Thoracic aorta (tissue), 2 donors: ENCODE measurements at regions not wholly inside any gene's neighbourhood (a gene's known extent, or its start where the extent isn't known, plus 50 kb on each side); places are given as distances from the start of the nearest gene placed in this dataset.

Experiments used
- ATAC-seq: fragments of 150-250 bp; one replicate; pipeline ENCODE4 v1.8.0; 2017; ENCODE audit warnings: low read depth; ENCODE audit not compliant: insufficient number of reproducible peaks, low FRiP score
- DNase-seq: peaks from one replicate; pipeline ENCODE4 v3.0.0-alpha.2; 2020; ENCODE audit warnings: low spot score
- H3K27ac ChIP-seq, 2 donors: fragments of 200-600 bp; sonication (generic); 1 replicate in 1 of 2; 2 replicates in 1 of 2; pipeline ENCODE4 v1.5.1; 2016; ENCODE audit warnings: mild to moderate bottlenecking in 2 of 2, moderate library complexity in 2 of 2
- H3K27me3 ChIP-seq: fragments of 200-600 bp; sonication (generic); replicated peaks from 2 replicates; pipeline ENCODE4 v1.6.0; 2016; ENCODE audit warnings: mild to moderate bottlenecking; ENCODE audit not compliant: insufficient read depth
- H3K36me3 ChIP-seq: fragments of 200-600 bp; sonication (generic); one replicate; pipeline ENCODE4 v1.5.1; 2016
- H3K4me1 ChIP-seq, 2 donors: fragments of 200-600 bp; sonication (generic); 1 replicate in 1 of 2; 2 replicates in 1 of 2; pipeline versions ENCODE4 v1.5.1 to v1.6.0; 2016; ENCODE audit warnings: low read depth in 2 of 2, mild to moderate bottlenecking in 1 of 2; ENCODE audit not compliant: control insufficient read depth in 1 of 2
- H3K4me3 ChIP-seq: fragments of 200-600 bp; sonication (generic); 2 replicates; pipeline ENCODE4 v1.5.1; 2016; ENCODE audit warnings: mild to moderate bottlenecking
- H3K9me3 ChIP-seq: fragments of 200-600 bp; sonication (generic); 2 replicates; pipeline ENCODE4 v1.5.1; 2016
- CTCF ChIP-seq: fragments of 200-600 bp; sonication (generic); IDR thresholded peaks from one replicate; pipeline ENCODE4 v1.5.1; 2019; ENCODE audit warnings: antibody characterized with exemption

DNA sequence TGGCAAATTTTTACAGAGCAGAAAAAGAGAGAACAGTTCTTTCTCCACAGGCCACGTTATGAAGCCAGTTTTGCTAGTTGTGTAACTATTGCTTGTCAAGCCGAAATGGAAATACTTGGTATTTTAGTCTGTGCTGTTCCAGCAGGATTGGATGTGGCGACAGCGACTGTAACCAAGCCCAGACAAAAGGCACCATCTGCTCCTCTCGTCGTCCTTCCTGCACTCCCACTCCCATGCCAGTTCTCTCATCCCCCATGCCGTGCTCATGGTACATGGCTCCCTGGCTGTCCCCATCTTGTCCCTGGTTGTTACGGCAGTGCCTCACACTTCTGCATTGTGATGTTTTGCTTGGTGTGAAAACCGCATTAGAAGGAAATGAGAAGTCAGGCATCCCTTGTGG, 185.7 kb upstream of the FZD8 start:
- TF ChIP-seq CTCF, result no peak
- Histone ChIP-seq H3K27ac (no peak overlapping the region), H3K4me1 (peaks cover 4 to 35% of the 10 kb centered on the region in 2 donors), H3K27me3 (no peaks in the 10 kb centered on the region), H3K9me3 (no peaks in the 10 kb centered on the region), H3K36me3 (no peaks in the 10 kb centered on the region), H3K4me3 (no peak overlapping the region)
- no peak for DNase-seq
- ATAC-seq, result no peak

GRCh38 chr10:35824704-35825103, 182.6 kb upstream of the FZD8 start:
- H3K4me3 ChIP-seq, result no peak overlapping the region
- TF ChIP-seq CTCF, result no peak
- H3K27me3 ChIP-seq, result no peaks in the 10 kb centered on the region
- ATAC-seq (no peak), DNase-seq (no peak)
- H3K36me3 ChIP-seq, result no peaks in the 10 kb centered on the region
- H3K4me1 ChIP-seq, result peaks cover 4 to 55% of the 10 kb centered on the region in 2 donors
- no peaks in the 10 kb centered on the region for H3K9me3 ChIP-seq
- H3K27ac ChIP-seq, result peak overlapping the region; percentile 33 to 68

- DNase-seq (peak; percentile 78), ATAC-seq (peak; percentile 96)
- peaks cover 4 to 48% of the 10 kb centered on the region in 2 donors for H3K4me1 ChIP-seq
- H3K4me3 ChIP-seq, result no peak overlapping the region
- peak; percentile 73 for TF ChIP-seq CTCF
- no peaks in the 10 kb centered on the region for H3K9me3 ChIP-seq
- peak overlapping the region; percentile 37 to 46 for H3K27ac ChIP-seq
- H3K36me3 ChIP-seq, result no peaks in the 10 kb centered on the region
- no peaks in the 10 kb centered on the region for H3K27me3 ChIP-seq
These were observed 180.2 kb upstream of the FZD8 start for GRCh38 chr10:35822316-35822715.

DNA sequence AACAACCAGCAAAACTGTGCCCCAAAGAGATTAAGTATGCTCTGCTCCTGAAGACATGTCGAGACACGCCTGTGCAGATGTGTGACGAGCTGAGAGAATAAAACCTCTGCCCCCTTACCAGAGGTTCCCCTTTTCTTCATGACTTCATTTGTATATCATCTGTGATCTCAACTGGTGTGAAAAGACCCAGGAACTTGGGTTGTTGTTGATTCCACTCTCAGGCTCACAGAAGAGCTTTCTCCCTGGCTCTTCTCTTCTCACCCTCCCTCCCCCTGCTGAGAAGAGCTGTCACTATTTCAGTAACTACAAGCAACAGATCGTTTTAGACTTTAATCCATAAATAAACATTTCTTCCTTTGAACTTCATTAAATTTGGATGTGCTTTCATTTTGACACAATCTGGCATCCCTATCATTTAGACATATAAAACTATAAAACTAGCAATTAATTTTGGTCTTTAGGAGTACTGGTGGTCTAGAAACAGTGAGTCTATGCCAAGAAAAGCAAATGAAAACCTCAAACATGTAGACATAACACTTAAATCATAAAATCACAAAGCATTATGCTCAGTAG, 179.3 kb upstream of the FZD8 start:
- TF ChIP-seq CTCF, result no peak
- H3K36me3 ChIP-seq, result no peaks in the 10 kb centered on the region
- ATAC-seq (no peak), DNase-seq (no peak)
- H3K4me1 ChIP-seq, result peaks cover 4 to 48% of the 10 kb centered on the region in 2 donors
- H3K4me3 ChIP-seq, result no peak overlapping the region
- no peaks in the 10 kb centered on the region for H3K9me3 ChIP-seq
- H3K27me3 ChIP-seq, result no peaks in the 10 kb centered on the region
- H3K27ac ChIP-seq, result peak overlapping the region in 1 of 2 donors; percentile 33

DNA sequence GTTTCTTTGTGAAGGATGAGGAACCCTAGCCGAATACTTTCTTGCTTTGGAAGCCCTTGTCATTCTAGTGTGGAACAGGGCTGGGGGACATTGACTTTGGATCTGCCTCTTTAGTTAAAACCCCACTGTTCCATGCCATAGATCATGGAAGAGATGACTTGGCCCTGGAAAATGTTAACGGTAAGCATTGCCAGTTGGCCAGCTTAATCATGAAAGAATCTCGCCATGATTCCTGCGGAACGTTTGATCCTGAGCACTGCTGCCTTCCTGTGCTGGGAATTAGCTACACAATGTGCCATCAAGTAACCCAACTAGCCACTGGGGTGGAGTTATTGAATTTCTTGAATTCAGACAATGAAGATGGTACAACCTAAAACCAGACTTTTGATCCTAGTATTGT, 177.6 kb upstream of the FZD8 start:
- Histone ChIP-seq H3K9me3 (no peaks in the 10 kb centered on the region), H3K27ac (no peak overlapping the region), H3K4me1 (peaks cover 4 to 41% of the 10 kb centered on the region in 2 donors), H3K36me3 (no peaks in the 10 kb centered on the region), H3K4me3 (no peak overlapping the region), H3K27me3 (no peaks in the 10 kb centered on the region)
- ATAC-seq, result no peak
- DNase-seq, result no peak
- no peak for TF ChIP-seq CTCF
